ENCODE measurements at regions not wholly inside any gene's neighbourhood (a gene's known extent, or its start where the extent isn't known, plus 50 kb on each side); places are given as distances from the start of the nearest gene placed in this dataset.

- TF ChIP-seq POLR2AphosphoS5 (IDR thresholded peaks at IDR 0.05) (no peak), CTCF (IDR thresholded peaks at IDR 0.05) (no peak)
These were observed 85.1 kb upstream of the ESR1 start for GRCh38 chr6:151722342-151722741.
